OCI-LY3 (cell line): ENCODE measurements at regions not wholly inside any gene's neighbourhood (a gene's known extent, or its start where the extent isn't known, plus 50 kb on each side); places are given as distances from the start of the nearest gene placed in this dataset.

Experiments
- H2AFZ ChIP-seq: fragments of 200-600, 300-600 bp; shearing (Covaris generic); 2 replicates; pipeline ENCODE4 v1.6.0; 2014; ENCODE audit warnings: antibody characterized with exemption, low read depth, low read length
- H3K27ac ChIP-seq: fragments of 200-600, 300-600 bp; sonication (generic); 2 replicates; pipeline ENCODE4 v1.5.1; 2014; ENCODE audit warnings: mild to moderate bottlenecking, low read length, moderate library complexity, mixed read lengths
- H3K27me3 ChIP-seq: fragments of 200-600, 300-600 bp; sonication (generic); 2 replicates; pipeline ENCODE4 v1.6.1; 2014; ENCODE audit warnings: low read depth, low read length, mixed read lengths
- H3K36me3 ChIP-seq: fragments of 200-600, 300-600 bp; sonication (generic); replicated peaks from 2 replicates; pipeline ENCODE3; 2014; ENCODE audit warnings: low read depth, low read length, mixed read lengths
- H3K4me1 ChIP-seq: fragments of 300-600, 200-600 bp; sonication (generic); 2 replicates; pipeline ENCODE4 v1.6.1; 2014; ENCODE audit warnings: low read length, mixed read lengths
- H3K4me2 ChIP-seq: fragments of 200-600, 300-600 bp; sonication (generic); 2 replicates; pipeline ENCODE4 v1.6.1; 2014; ENCODE audit warnings: low read length, mixed read lengths
- H3K4me3 ChIP-seq: fragments of 300-600, 200-600 bp; sonication (generic); 2 replicates; pipeline ENCODE4 v1.5.1; 2014; ENCODE audit warnings: antibody characterized with exemption, mild to moderate bottlenecking, low read length, moderate library complexity
- H3K79me2 ChIP-seq: fragments of 300-600, 200-600 bp; shearing (Covaris generic); 2 replicates; pipeline ENCODE4 v1.6.1; 2014; ENCODE audit warnings: mild to moderate bottlenecking, low read length, mixed read lengths
- H3K9ac ChIP-seq: fragments of 300-600, 200-600 bp; shearing (Covaris generic); 2 replicates; pipeline ENCODE4 v1.6.0; 2014; ENCODE audit warnings: mild to moderate bottlenecking, low read length, moderate library complexity
- H3K9me3 ChIP-seq: fragments of 200-600, 300-600 bp; shearing (Covaris generic); 2 replicates; pipeline ENCODE4 v1.6.1; 2014; ENCODE audit warnings: low read length, mixed read lengths; ENCODE audit not compliant: insufficient read depth
- H4K20me1 ChIP-seq: fragments of 200-600, 300-600 bp; sonication (generic); 2 replicates; pipeline ENCODE4 v1.6.1; 2016; ENCODE audit warnings: low read length, mixed read lengths; ENCODE audit not compliant: insufficient read depth
- CTCF ChIP-seq: fragments of 200-600, 300-600 bp; sonication (generic); IDR thresholded peaks from 2 replicates; pipeline ENCODE4 v1.5.1; 2014; ENCODE audit warnings: antibody characterized with exemption, low read length, low read depth
- EZH2phosphoT487 ChIP-seq: fragments of 200-600 bp; shearing (Covaris generic); IDR thresholded peaks from 2 replicates; pipeline ENCODE4 v1.6.1; 2018; ENCODE audit warnings: antibody characterized with exemption, mixed run types, low read depth

- Histone ChIP-seq H3K4me2 (no peak overlapping the region), H3K9me3 (peaks cover 3% of the 10 kb centered on the region; the same call in 1 of the 2 replicates), H3K4me3 (no peak overlapping the region), H3K9ac (no peak overlapping the region), H3K27ac (no peak overlapping the region), H4K20me1 (no peaks in the 10 kb centered on the region), H3K36me3 (no peaks in the 10 kb centered on the region), H2AFZ (no peak overlapping the region), H3K79me2 (no peaks in the 10 kb centered on the region), H3K27me3 (no peaks in the 10 kb centered on the region), H3K4me1 (peaks cover 67% of the 10 kb centered on the region)
- no peak for TF ChIP-seq CTCF
- no peak for TF ChIP-seq EZH2phosphoT487
Observed at GRCh38 chr4:151831526-151831925, 70.7 kb upstream of the GATB start.

- Histone ChIP-seq H3K4me2 (peak overlapping the region; percentile 3; the same call in 1 of the 2 replicates), H4K20me1 (no peaks in the 10 kb centered on the region), H3K9me3 (peaks cover 15% of the 10 kb centered on the region; the same call in 1 of the 2 replicates), H3K36me3 (peaks cover 6% of the 10 kb centered on the region), H3K9ac (no peak overlapping the region), H3K4me3 (no peak overlapping the region), H2AFZ (no peak overlapping the region), H3K4me1 (peaks cover 53% of the 10 kb centered on the region), H3K27ac (no peak overlapping the region; the same call in 1 of the 2 replicates), H3K79me2 (no peaks in the 10 kb centered on the region), H3K27me3 (no peaks in the 10 kb centered on the region)
- no peak for TF ChIP-seq EZH2phosphoT487
- TF ChIP-seq CTCF = peak; percentile 23
Observed at GRCh38 chr4:151830168-151830567, 69.4 kb upstream of the GATB start.

- Histone ChIP-seq H3K27ac (no peak overlapping the region), H2AFZ (no peak overlapping the region), H3K9ac (no peak overlapping the region), H3K36me3 (peaks cover 6% of the 10 kb centered on the region), H3K27me3 (no peaks in the 10 kb centered on the region), H3K9me3 (peaks cover 15% of the 10 kb centered on the region; the same call in 1 of the 2 replicates), H3K4me3 (no peak overlapping the region), H3K4me1 (peaks cover 49% of the 10 kb centered on the region), H4K20me1 (no peaks in the 10 kb centered on the region), H3K4me2 (no peak overlapping the region), H3K79me2 (no peaks in the 10 kb centered on the region)
- no peak for TF ChIP-seq EZH2phosphoT487
- TF ChIP-seq CTCF = no peak
Observed at GRCh38 chr4:151829309-151829708, 68.5 kb upstream of the GATB start.

- Histone ChIP-seq H3K79me2 (no peaks in the 10 kb centered on the region), H3K4me3 (no peak overlapping the region), H3K4me1 (peaks cover 4% of the 10 kb centered on the region; the same call in 1 of the 2 replicates), H3K9me3 (peaks cover 15% of the 10 kb centered on the region; the same call in 1 of the 2 replicates), H3K27me3 (no peaks in the 10 kb centered on the region), H2AFZ (no peak overlapping the region), H3K4me2 (no peak overlapping the region), H4K20me1 (no peaks in the 10 kb centered on the region), H3K9ac (no peak overlapping the region), H3K36me3 (peaks cover 6% of the 10 kb centered on the region), H3K27ac (no peak overlapping the region)
- TF ChIP-seq CTCF = no peak
- TF ChIP-seq EZH2phosphoT487 = no peak
Observed at GRCh38 chr4:151824656-151825055, 63.8 kb upstream of the GATB start.
